H1 (cell line): ENCODE measurements at regions not wholly inside any gene's neighbourhood (a gene's known extent, or its start where the extent isn't known, plus 50 kb on each side); places are given as distances from the start of the nearest gene placed in this dataset.

Experiments used
- CTCF ChIA-PET: fragments of 300-600 bp; sonication (Branson Sonifier 250); formaldehyde crosslinking; loops from one replicate; lab custom pipeline; 2021; ENCODE audit not compliant: partially characterized antibody; lab: Charles Lee
- POLR2A ChIA-PET: fragments of 300-600 bp; sonication (Branson Sonifier 250); formaldehyde crosslinking; loops from one replicate; lab custom pipeline; 2021; ENCODE audit warnings: inconsistent platforms; ENCODE audit not compliant: partially characterized antibody; lab: Charles Lee
- DNase-seq, 2 experiments: peaks; one replicate each; pipeline versions ENCODE4 v3.0.0 to v3.0.0-alpha.2; 2010 to 2022; ENCODE audit warnings: low spot score in 2 of 2, low read depth in 1 of 2, mixed read lengths in 1 of 2
- FAIRE-seq: peaks from 2 replicates; lab custom pipeline; 2011; peaks lifted over from hg19 to GRCh38; lab: Jason Lieb, UNC
- H2AFZ ChIP-seq: 2 replicates; pipeline ENCODE4 v1.8.1; 2012; ENCODE audit warnings: low read length, inconsistent platforms
- H2AK5ac ChIP-seq: 2 replicates; pipeline ENCODE4 v1.6.1; 2013; ENCODE audit warnings: low read depth, low read length
- H2BK120ac ChIP-seq: replicated peaks from 2 replicates; pipeline ENCODE3; 2013; ENCODE audit warnings: low read depth, low read length, inconsistent platforms
- H2BK12ac ChIP-seq: 2 replicates; pipeline ENCODE4 v1.6.1; 2013; ENCODE audit warnings: low read depth, low read length
- H2BK15ac ChIP-seq: 2 replicates; pipeline ENCODE4 v1.6.1; 2013; ENCODE audit warnings: low read length
- H2BK20ac ChIP-seq: 2 replicates; pipeline ENCODE4 v1.6.1; 2013; ENCODE audit warnings: low read length
- H2BK5ac ChIP-seq: 2 replicates; pipeline ENCODE4 v1.6.1; 2013; ENCODE audit warnings: low read depth, low read length
- H3K14ac ChIP-seq: 2 replicates; pipeline ENCODE4 v1.6.1; 2013; ENCODE audit warnings: inconsistent platforms; ENCODE audit not compliant: insufficient read length
- H3K18ac ChIP-seq: 2 replicates; pipeline ENCODE4 v1.6.1; 2013; ENCODE audit warnings: low read length; ENCODE audit errors: extremely low read depth
- H3K23ac ChIP-seq: 2 replicates; pipeline ENCODE4 v1.6.1; 2013; ENCODE audit warnings: inconsistent platforms; ENCODE audit not compliant: insufficient read length
- H3K23me2 ChIP-seq: 2 replicates; pipeline ENCODE4 v1.6.1; 2013; ENCODE audit warnings: low read depth, low read length
- H3K27ac ChIP-seq: 2 replicates; pipeline ENCODE4 v1.6.1; 2011; ENCODE audit warnings: low read depth, low read length, inconsistent platforms
- H3K27me3 ChIP-seq, 4 experiments: replicated peaks in 1 of 4; 1 replicate in 1 of 4; 2 replicates in 3 of 4; pipeline versions ENCODE4 v1.6.1 to v1.8.1; 2011 to 2013; ENCODE audit warnings: low read length in 3 of 4, mild to moderate bottlenecking in 3 of 4, inconsistent platforms in 2 of 4, mixed read lengths in 2 of 4, moderate library complexity in 1 of 4; ENCODE audit not compliant: control insufficient read depth in 3 of 4, insufficient read depth in 3 of 4; ENCODE audit errors: extremely low read depth in 1 of 4
- H3K36me3 ChIP-seq, 4 experiments: 2 replicates each; pipeline versions ENCODE4 v1.6.1 to v1.8.1; 2011 to 2013; ENCODE audit warnings: mild to moderate bottlenecking in 4 of 4, low read length in 3 of 4, moderate library complexity in 2 of 4, control low read depth in 1 of 4, inconsistent platforms in 1 of 4; ENCODE audit not compliant: insufficient read depth in 4 of 4, control insufficient read depth in 2 of 4
- H3K4ac ChIP-seq: replicated peaks from 2 replicates; pipeline ENCODE3; 2013; ENCODE audit warnings: low read length, low read depth, mixed read lengths, inconsistent platforms; ENCODE audit not compliant: insufficient read length
- H3K4me1 ChIP-seq, 4 experiments: replicated peaks in 1 of 4; 1 replicate in 1 of 4; 2 replicates in 3 of 4; pipeline versions ENCODE4 v1.6.1 to v1.8.1; 2011 to 2013; ENCODE audit warnings: low read length in 3 of 4, inconsistent platforms in 2 of 4, mixed read lengths in 1 of 4; ENCODE audit not compliant: insufficient read depth in 4 of 4, control insufficient read depth in 3 of 4
- H3K4me2 ChIP-seq, 2 experiments: 2 replicates each; pipeline versions ENCODE4 v1.6.1 to v1.8.1; 2011 to 2013; ENCODE audit warnings: low read depth in 2 of 2, low read length in 2 of 2, control low read depth in 1 of 2, inconsistent platforms in 1 of 2, mild to moderate bottlenecking in 1 of 2; ENCODE audit not compliant: insufficient read depth in 1 of 2
- H3K4me3 ChIP-seq, 4 experiments: fragments of 200-600, 300-600 bp in 1 of 4; sonication (generic), shearing (Covaris generic), sonication (Bioruptor Twin) in 1 of 4; 2 replicates each; pipeline versions ENCODE4 v1.5.1 to v1.8.1; 2011 to 2016; ENCODE audit warnings: low read length in 4 of 4, low read depth in 3 of 4, control low read depth in 2 of 4, inconsistent platforms in 2 of 4, mild to moderate bottlenecking in 2 of 4, mixed read lengths in 1 of 4, moderate library complexity in 1 of 4; ENCODE audit not compliant: insufficient read depth in 2 of 4; ENCODE audit errors: extremely low read depth in 1 of 4
- H3K56ac ChIP-seq: replicated peaks from 2 replicates; pipeline ENCODE3; 2013; ENCODE audit warnings: low read depth, mild to moderate bottlenecking, mixed read lengths, low read length, inconsistent platforms; ENCODE audit not compliant: insufficient read length
- H3K79me1 ChIP-seq: 2 replicates; pipeline ENCODE4 v1.6.1; 2013; ENCODE audit warnings: low read depth, low read length, control low read depth
- H3K79me2 ChIP-seq, 2 experiments: 2 replicates each; pipeline versions ENCODE4 v1.6.1 to v1.8.1; 2012 to 2013; ENCODE audit warnings: low read length in 2 of 2, mild to moderate bottlenecking in 2 of 2, inconsistent platforms in 1 of 2; ENCODE audit not compliant: insufficient read depth in 2 of 2, control insufficient read depth in 1 of 2
- H3K9ac ChIP-seq, 4 experiments: replicated peaks in 1 of 4; 1 replicate in 1 of 4; 2 replicates in 3 of 4; pipeline versions ENCODE4 v1.6.1 to v1.8.1; 2011 to 2013; ENCODE audit warnings: low read depth in 3 of 4, low read length in 3 of 4, control low read depth in 2 of 4, mild to moderate bottlenecking in 2 of 4, moderate library complexity in 2 of 4, inconsistent platforms in 1 of 4; ENCODE audit errors: extremely low read depth in 1 of 4
- H3K9me3 ChIP-seq, 2 experiments: 2 replicates each; pipeline versions ENCODE4 v1.6.1 to v1.8.1; 2012 to 2013; ENCODE audit warnings: mild to moderate bottlenecking in 2 of 2, moderate library complexity in 2 of 2, control low read depth in 1 of 2, inconsistent platforms in 1 of 2, low read depth in 1 of 2, low read length in 1 of 2, mixed read lengths in 1 of 2; ENCODE audit not compliant: insufficient read depth in 2 of 2
- H4K20me1 ChIP-seq, 2 experiments: replicated peaks in 1 of 2; 2 replicates each; pipeline versions ENCODE3 to v1.8.1; 2011 to 2013; ENCODE audit warnings: inconsistent platforms in 2 of 2, low read length in 2 of 2, mild to moderate bottlenecking in 1 of 2; ENCODE audit not compliant: insufficient read depth in 2 of 2, control insufficient read depth in 1 of 2
- H4K5ac ChIP-seq: 2 replicates; pipeline ENCODE4 v1.6.1; 2013; ENCODE audit warnings: low read length, low read depth, mixed read lengths, inconsistent platforms; ENCODE audit not compliant: insufficient read length
- H4K8ac ChIP-seq: 2 replicates; pipeline ENCODE4 v1.8.0; 2013; ENCODE audit warnings: mild to moderate bottlenecking, moderate library complexity, low read length, inconsistent platforms; ENCODE audit not compliant: insufficient read depth; ENCODE audit errors: extremely low read depth
- H4K91ac ChIP-seq: replicated peaks from 2 replicates; pipeline ENCODE3; 2013; ENCODE audit warnings: low read length, mixed read lengths, inconsistent platforms; ENCODE audit not compliant: insufficient read length
- BCL11A ChIP-seq, 2 experiments: IDR thresholded peaks; one replicate each; pipeline ENCODE4 v1.6.1; 2011; ENCODE audit warnings: low read depth in 2 of 2, low read length in 2 of 2, mild to moderate bottlenecking in 2 of 2
- CEBPB ChIP-seq: IDR thresholded peaks from 2 replicates; pipeline ENCODE4 v1.6.1; 2012; ENCODE audit warnings: low read depth, low read length
- CTBP2 ChIP-seq: IDR thresholded peaks from 2 replicates; pipeline ENCODE4 v1.7.0; 2011; ENCODE audit warnings: borderline replicate concordance, mild to moderate bottlenecking, moderate library complexity, mixed read lengths, low read length; ENCODE audit not compliant: insufficient read depth, insufficient read length
- HDAC2 ChIP-seq, 2 experiments: fragments of 300-600 bp in 1 of 2; sonication (generic) in 1 of 2; IDR thresholded peaks; 2 replicates each; pipeline ENCODE4 v1.6.1; 2011 to 2012; ENCODE audit warnings: low read depth in 2 of 2, low read length in 2 of 2, mild to moderate bottlenecking in 2 of 2, moderate library complexity in 2 of 2, borderline replicate concordance in 1 of 2, inconsistent platforms in 1 of 2
- KDM1A ChIP-seq: fragments of 200-600, 300-600 bp; sonication (generic); IDR thresholded peaks from 2 replicates; pipeline ENCODE4 v1.7.1; 2016; ENCODE audit warnings: mild to moderate bottlenecking, low read length, borderline replicate concordance
- MAFK ChIP-seq: IDR thresholded peaks from 2 replicates; pipeline ENCODE4 v1.6.1; 2012; ENCODE audit warnings: low read depth, mild to moderate bottlenecking, improper control_type of control experiment, low read length
- NRF1 ChIP-seq: IDR thresholded peaks from 2 replicates; pipeline ENCODE4 v1.6.1; 2011; ENCODE audit warnings: mild to moderate bottlenecking, low read depth, low read length, improper control_type of control experiment
- SIN3A ChIP-seq, 2 experiments: IDR thresholded peaks in 1 of 2; conservative IDR thresholded peaks in 1 of 2; 2 replicates each; pipeline ENCODE4 v1.6.1; 2011 to 2012; ENCODE audit warnings: low read length in 2 of 2, improper control_type of control experiment in 1 of 2, low read depth in 1 of 2, mild to moderate bottlenecking in 1 of 2
- TAF1 ChIP-seq: IDR thresholded peaks from 2 replicates; pipeline ENCODE4 v1.6.1; 2011; ENCODE audit warnings: mild to moderate bottlenecking, low read depth, low read length
- ZNF274 ChIP-seq: IDR thresholded peaks from 2 replicates; pipeline ENCODE4 v1.7.0; 2012; ENCODE audit warnings: low read length, borderline replicate concordance; ENCODE audit errors: extremely low read depth
- WGBS, 2 experiments: shearing (Covaris generic) in 1 of 2; methylation state at CpG; one replicate each; pipeline versions ENCODE4 v1.1.6 to v1.1.7; 2013 to 2015; ENCODE audit warnings: low lambda C conversion rate in 2 of 2, mixed read lengths in 2 of 2, inconsistent platforms in 1 of 2, low coverage in 1 of 2, missing lambda C conversion rate in 1 of 2; ENCODE audit not compliant: insufficient replicate concordance in 2 of 2, insufficient coverage in 1 of 2, insufficient read length in 1 of 2; ENCODE audit errors: extremely low coverage in 1 of 2, missing lambda C conversion rate in 1 of 2; 5-methylcytosine and 5-hydroxymethylcytosine counted together

- no peak overlapping the region for H3K18ac ChIP-seq
- H3K27ac ChIP-seq, result no peak overlapping the region
- no peak overlapping the region for H2BK20ac ChIP-seq
- H3K9ac ChIP-seq, result no peak overlapping the region
- no peak overlapping the region for H3K4ac ChIP-seq
- no peak overlapping the region for H2BK12ac ChIP-seq
- H3K4me2 ChIP-seq, result no peak overlapping the region
- FAIRE-seq (no peak), DNase-seq (no peak)
- no peak overlapping the region for H2AFZ ChIP-seq
- H2BK120ac ChIP-seq, result no peak overlapping the region
- no peaks in the 10 kb centered on the region for H3K27me3 ChIP-seq
- H3K56ac ChIP-seq, result no peak overlapping the region
- ChIA-PET CTCF (interaction anchor here (0.7 kb wide), 1 partner anchor 619 kb away, joined by 4 read pairs; no protein-coding TSS in a partner anchor), POLR2A (interaction anchor here (1.1 kb wide), 1 partner anchor 14 kb away, joined by 3 read pairs; no protein-coding TSS in a partner anchor)
- H3K14ac ChIP-seq, result no peak overlapping the region
- no peak overlapping the region for H4K5ac ChIP-seq
- no peak overlapping the region for H2AK5ac ChIP-seq
- H4K91ac ChIP-seq, result no peak overlapping the region
- H3K4me1 ChIP-seq, result no peaks in the 10 kb centered on the region
- H2BK5ac ChIP-seq, result no peak overlapping the region
- WGBS, 2 experiments, result 93% methylated on average over 2 of the region's 2 CpGs; no CpG with 5 or more reads in 1 of the 2 experiments
- no peaks in the 10 kb centered on the region for H3K36me3 ChIP-seq
- no peak overlapping the region for H3K4me3 ChIP-seq
- H4K20me1 ChIP-seq, result no peaks in the 10 kb centered on the region
- H2BK15ac ChIP-seq, result no peak overlapping the region
- H3K79me2 ChIP-seq, result no peaks in the 10 kb centered on the region
- no peaks in the 10 kb centered on the region for H3K23me2 ChIP-seq
- no peaks in the 10 kb centered on the region for H3K79me1 ChIP-seq
- no peaks in the 10 kb centered on the region for H3K9me3 ChIP-seq
- no peak overlapping the region for H4K8ac ChIP-seq
- no peak overlapping the region for H3K23ac ChIP-seq
- TF ChIP-seq TAF1 (no peak), ZNF274 (no peak), NRF1 (no peak), CTBP2 (no peak), SIN3A (conservative IDR thresholded peaks at IDR 0.05 in 1 of 2, IDR thresholded peaks at IDR 0.05 in 1 of 2; ENCODE audit: low read depth in 1 of 2, low read length in 2 of 2) (no peak), CEBPB (no peak), BCL11A (IDR thresholded peaks at IDR 0.05; ENCODE audit: low read depth in 2 of 2, low read length in 2 of 2) (no peak), MAFK (no peak), HDAC2 (IDR thresholded peaks at IDR 0.05; ENCODE audit: borderline replicate concordance in 1 of 2, low read depth in 2 of 2, low read length in 2 of 2) (no peak), KDM1A (no peak)
These were observed 134.4 kb downstream of the DLEU7 start for GRCh38 chr13:50709058-50709457.
